Esophagus squamous epithelium (tissue), 5 donors: ENCODE measurements at regions not wholly inside any gene's neighbourhood (a gene's known extent, or its start where the extent isn't known, plus 50 kb on each side); places are given as distances from the start of the nearest gene placed in this dataset.
"Not testable (repeated sequence)": the region's sequence is repeated elsewhere in the genome, so short reads cannot be mapped to it uniquely, and the experiment has no call there.

Experiments used
- DNase-seq: peaks from one replicate; lab custom pipeline; 2025; lab: John Stamatoyannopoulos, UW
- H3K27ac ChIP-seq, 4 donors: fragments of 200-600 bp; sonication (generic); one replicate each; pipeline ENCODE4 v1.5.1; 2016 to 2019; ENCODE audit warnings: mild to moderate bottlenecking in 1 of 4
- H3K27me3 ChIP-seq, 4 donors: fragments of 200-600 bp; sonication (generic); 1 replicate in 3 of 4; 2 replicates in 1 of 4; pipeline versions ENCODE4 v1.5.1 to v1.6.0; 2017 to 2021; ENCODE audit warnings: antibody characterized with exemption in 1 of 4
- H3K36me3 ChIP-seq, 3 donors: fragments of 200-600 bp; sonication (generic); one replicate each; pipeline ENCODE4 v1.5.1; 2016 to 2019
- H3K4me1 ChIP-seq, 3 donors: fragments of 200-600 bp; sonication (generic); one replicate each; pipeline ENCODE4 v1.5.1; 2017 to 2019
- H3K4me3 ChIP-seq, 4 donors: fragments of 200-600 bp; sonication (generic); 1 replicate in 3 of 4; 2 replicates in 1 of 4; pipeline ENCODE4 v1.5.1; 2016 to 2019; ENCODE audit warnings: mild to moderate bottlenecking in 2 of 4, moderate library complexity in 1 of 4
- H3K9me3 ChIP-seq, 3 donors: fragments of 200-600 bp; sonication (generic); one replicate each; pipeline ENCODE4 v1.5.1; 2016 to 2019
- CTCF ChIP-seq, 6 experiments: fragments of 450-650 bp in 4 of 6; fragments of 200-600 bp in 2 of 6; sonication (generic) in 2 of 6; IDR thresholded peaks; one replicate each; pipeline ENCODE4 v1.5.1; 2016 to 2019; ENCODE audit warnings: antibody characterized with exemption in 6 of 6, mild to moderate bottlenecking in 4 of 6, moderate library complexity in 4 of 6
- POLR2A ChIP-seq, 4 donors: fragments of 450-650 bp; IDR thresholded peaks; one replicate each; pipeline ENCODE4 v1.6.1; 2017; ENCODE audit warnings: antibody characterized with exemption in 4 of 4, mild to moderate bottlenecking in 4 of 4, moderate library complexity in 3 of 4
- WGBS, 2 donors: methylation state at CpG; one replicate each; pipeline ENCODE4 v1.1.5; 2018; 5-methylcytosine and 5-hydroxymethylcytosine counted together
- intact Hi-C: fragments of 100-400 bp; cut with DNase I; formaldehyde crosslinking; loops from one replicate; pipeline ENCODE4 v1.15.0; 2022
- donor health status: DM: yes; HTN: yes; CAD: no.

DNA sequence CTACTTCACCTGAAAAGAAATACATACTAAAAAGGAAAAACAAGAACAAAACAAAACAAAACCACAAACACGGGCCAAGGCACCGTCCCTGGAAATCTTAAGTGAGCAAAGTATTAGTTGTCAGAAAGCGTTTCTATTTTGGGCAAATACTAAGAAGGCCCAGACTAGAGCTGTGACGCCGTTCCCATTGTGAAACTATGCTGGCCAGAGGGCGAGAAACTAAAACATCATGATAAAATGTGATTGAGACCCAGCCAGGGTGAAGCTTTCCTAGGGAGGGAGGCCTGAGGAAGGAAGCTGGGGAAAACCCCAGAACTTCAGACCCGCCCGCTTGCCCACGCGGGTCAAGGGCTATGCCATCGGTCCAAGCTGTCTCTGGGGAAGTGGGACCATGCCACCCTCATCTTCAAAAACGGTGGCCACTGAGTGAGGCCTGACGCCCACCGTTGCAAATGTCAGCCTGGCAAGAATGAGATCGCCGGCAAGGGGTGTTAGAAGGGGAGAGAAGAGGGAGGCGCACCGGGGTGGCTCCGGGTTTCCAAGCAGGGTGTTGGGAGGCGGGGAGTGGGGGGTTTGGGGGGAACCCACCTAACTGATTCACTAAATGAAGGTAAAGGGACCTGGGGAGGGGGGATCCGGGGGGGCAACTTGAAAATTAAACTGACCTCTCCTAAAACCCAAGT, 1950.9 kb upstream of the DEFB115 start:
- no peaks in the 10 kb centered on the region for H3K4me1 ChIP-seq
- H3K36me3 ChIP-seq = no peaks in the 10 kb centered on the region
- H3K27me3 ChIP-seq = peaks cover 0 to 3% (median 0%) of the 10 kb centered on the region in 4 donors
- peaks cover 0 to 27% (median 17%) of the 10 kb centered on the region in 3 donors for H3K9me3 ChIP-seq
- H3K4me3 ChIP-seq = no peak overlapping the region
- 50 to 69% methylated on average over 20 to 21 of the region's 21 CpGs for WGBS, 2 donors
- DNase-seq = no peak
- intact Hi-C loops = no loop called here
- TF ChIP-seq POLR2A (IDR thresholded peaks at IDR 0.05) (no peak), CTCF (IDR thresholded peaks at IDR 0.05) (no peak)
- H3K27ac ChIP-seq = no peak overlapping the region

DNA sequence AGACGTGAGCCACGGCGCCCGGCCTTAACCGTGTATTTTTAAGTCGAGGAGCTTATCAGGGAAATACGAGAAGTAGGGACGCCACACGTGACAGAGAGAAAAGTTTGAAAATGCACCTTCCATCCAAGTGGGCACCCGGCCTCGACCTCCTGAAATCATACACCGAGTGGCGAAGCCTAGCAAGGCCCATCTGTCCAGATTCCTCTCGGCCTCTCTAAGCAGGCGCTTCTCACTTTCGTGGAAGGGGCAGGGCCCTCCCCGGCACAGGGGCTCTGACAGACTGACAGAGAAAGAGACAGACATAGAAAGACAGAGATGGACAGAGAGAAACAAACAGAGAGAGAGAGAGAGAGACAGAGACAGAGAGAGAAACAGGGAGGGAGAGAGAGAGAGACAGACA, 1950.0 kb upstream of the DEFB115 start:
- H3K9me3 ChIP-seq = peaks cover 0 to 18% (median 14%) of the 10 kb centered on the region in 3 donors
- H3K36me3 ChIP-seq, H3K27me3 ChIP-seq, H3K4me1 ChIP-seq, DNase-seq, H3K27ac ChIP-seq, H3K4me3 ChIP-seq, intact Hi-C loops: not testable (repeated sequence)
- 79 to 83% methylated on average over 8 to 11 of the region's 17 CpGs for WGBS, 2 donors

DNA sequence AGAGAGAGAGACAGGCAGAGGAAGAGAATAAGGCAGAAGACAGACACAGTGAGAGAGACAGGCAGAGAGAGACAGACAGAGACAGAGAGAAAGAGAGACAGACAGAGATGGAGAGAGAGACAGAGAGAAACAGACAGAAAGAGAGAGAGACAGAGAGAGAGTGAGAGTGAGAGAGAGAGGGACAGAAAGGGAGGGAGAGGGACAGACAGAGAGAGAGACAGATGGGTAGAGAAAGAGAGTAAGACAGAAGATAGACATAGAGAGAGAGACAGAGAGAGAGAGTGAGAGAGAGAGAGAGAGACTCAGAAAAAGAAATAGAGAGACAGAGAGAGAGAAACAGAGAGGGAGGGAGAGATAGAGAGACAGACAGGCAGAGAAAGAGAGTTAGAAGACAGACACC, 1948.5 kb upstream of the DEFB115 start:
- H3K4me3 ChIP-seq, H3K4me1 ChIP-seq, H3K36me3 ChIP-seq, H3K27me3 ChIP-seq, H3K27ac ChIP-seq, DNase-seq, intact Hi-C loops: not testable (repeated sequence)
- H3K9me3 ChIP-seq = peaks cover 0 to 14% (median 14%) of the 10 kb centered on the region in 3 donors

- H3K36me3 ChIP-seq, intact Hi-C loops, H3K4me3 ChIP-seq, DNase-seq, H3K27ac ChIP-seq, H3K4me1 ChIP-seq, H3K27me3 ChIP-seq: not testable (repeated sequence)
- H3K9me3 ChIP-seq = peaks cover 0 to 14% (median 10%) of the 10 kb centered on the region in 3 donors
- 80 to 81% methylated on average over 17 of the region's 17 CpGs for whole genome bisulfite sequencing, 2 donors
Measured at GRCh38 chr20:29309481-29309880, 1948.0 kb upstream of the DEFB115 start.

DNA sequence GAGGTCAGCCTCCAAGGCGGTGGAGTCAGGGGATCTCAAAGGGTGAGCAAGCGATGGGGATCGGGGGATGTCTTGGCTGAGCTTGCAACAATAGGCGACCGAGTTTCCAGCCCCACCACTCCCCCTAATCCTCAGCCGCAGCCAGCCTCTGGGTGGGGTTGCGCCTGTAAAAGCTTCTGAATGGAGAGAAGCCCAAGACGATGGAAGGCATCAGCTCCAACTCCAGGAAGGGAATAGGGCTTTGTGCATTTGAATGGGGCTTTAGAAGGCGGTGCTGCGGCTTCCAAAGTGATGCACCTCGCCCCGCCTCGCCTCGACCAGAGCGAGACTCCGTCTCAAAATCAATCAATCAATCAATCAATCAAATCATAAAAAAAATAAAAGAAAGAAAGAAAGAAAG, 1946.4 kb upstream of the DEFB115 start:
- H3K9me3 ChIP-seq = peaks cover 0 to 14% (median 8%) of the 10 kb centered on the region in 3 donors
- WGBS, 2 donors = 74 to 75% methylated on average over 6 to 16 of the region's 16 CpGs
- H3K27ac ChIP-seq, H3K4me3 ChIP-seq, intact Hi-C loops, H3K4me1 ChIP-seq, DNase-seq, H3K36me3 ChIP-seq, H3K27me3 ChIP-seq: not testable (repeated sequence)

GRCh38 chr20:29312679-29313078, 1944.8 kb upstream of the DEFB115 start:
- H3K4me3 ChIP-seq, H3K9me3 ChIP-seq, H3K27ac ChIP-seq, H3K27me3 ChIP-seq, intact Hi-C loops, H3K36me3 ChIP-seq, DNase-seq, H3K4me1 ChIP-seq: not testable (repeated sequence)
- 59% methylated on average over 8 of the region's 8 CpGs for WGBS, 2 donors

DNA sequence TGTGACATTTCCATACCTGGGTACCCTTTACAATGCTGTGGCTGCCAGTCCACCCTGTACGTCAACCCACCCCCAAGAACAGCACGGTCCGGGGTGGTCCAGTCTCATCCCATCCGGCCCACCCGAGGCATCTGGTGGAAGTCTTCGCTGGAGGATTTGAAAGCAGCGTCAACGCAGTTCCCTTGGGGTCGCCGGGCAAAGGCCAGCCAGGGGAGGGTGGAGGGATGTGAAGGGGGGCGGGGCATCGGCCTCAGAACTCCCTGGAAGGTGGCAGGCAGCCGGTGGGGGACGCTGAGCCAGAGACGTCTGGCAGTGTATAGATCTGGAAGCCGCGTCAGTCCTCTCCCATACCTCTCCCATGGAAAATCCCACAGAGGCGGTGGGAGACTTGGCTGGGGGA, 1944.0 kb upstream of the DEFB115 start:
- intact Hi-C loops = no loop called here
- no peaks in the 10 kb centered on the region for H3K4me1 ChIP-seq
- H3K9me3 ChIP-seq = peaks cover 0 to 10% (median 8%) of the 10 kb centered on the region in 3 donors
- WGBS, 2 donors = 81 to 93% methylated on average over 7 to 16 of the region's 18 CpGs
- no peak overlapping the region for H3K27ac ChIP-seq
- no peak overlapping the region for H3K4me3 ChIP-seq
- TF ChIP-seq POLR2A (IDR thresholded peaks at IDR 0.05) = no peak
- TF ChIP-seq CTCF (IDR thresholded peaks at IDR 0.05) = no peak
- DNase-seq = no peak
- H3K36me3 ChIP-seq = no peaks in the 10 kb centered on the region
- H3K27me3 ChIP-seq = peaks cover 0 to 4% (median 0%) of the 10 kb centered on the region in 4 donors

DNA sequence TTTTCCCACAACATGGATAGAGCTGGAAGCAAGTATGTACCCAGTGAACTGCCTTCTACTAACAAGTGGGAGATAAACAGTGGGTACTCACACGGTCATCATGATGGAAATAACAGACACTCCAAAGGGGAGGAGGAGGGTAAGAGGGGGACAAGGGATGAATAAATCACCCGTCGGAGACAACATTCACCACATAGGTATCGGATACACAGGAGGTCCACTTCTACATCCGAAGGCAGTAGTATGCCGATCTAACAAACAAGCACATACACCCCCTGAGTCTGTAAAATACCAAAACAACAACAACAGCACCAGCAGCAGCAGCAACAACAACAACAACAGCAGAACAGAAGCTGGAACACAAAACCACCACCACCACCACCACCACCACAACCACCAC, 1943.2 kb upstream of the DEFB115 start:
- TF ChIP-seq CTCF (IDR thresholded peaks at IDR 0.05) (no peak), POLR2A (IDR thresholded peaks at IDR 0.05) (no peak)
- Histone ChIP-seq H3K27me3 (peaks cover 0 to 12% (median 0%) of the 10 kb centered on the region in 4 donors), H3K36me3 (no peaks in the 10 kb centered on the region), H3K4me1 (no peaks in the 10 kb centered on the region), H3K4me3 (no peak overlapping the region), H3K27ac (no peak overlapping the region), H3K9me3 (peaks cover 0 to 18% (median 8%) of the 10 kb centered on the region in 3 donors)
- intact Hi-C loops = no loop called here
- no peak for DNase-seq
- WGBS, 2 donors = 83 to 85% methylated on average over 6 of the region's 6 CpGs
